OCI-LY1 (cell line): ENCODE measurements at regions not wholly inside any gene's neighbourhood (a gene's known extent, or its start where the extent isn't known, plus 50 kb on each side); places are given as distances from the start of the nearest gene placed in this dataset.

Experiments
- H2AFZ ChIP-seq: fragments of 200-600 bp; sonication (generic), shearing (Covaris generic); 2 replicates; pipeline ENCODE4 v1.6.0; 2014; ENCODE audit warnings: antibody characterized with exemption, mild to moderate bottlenecking, low read length
- H3F3A ChIP-seq: fragments of 200-600 bp; sonication (generic), shearing (Covaris generic); 2 replicates; pipeline ENCODE4 v1.6.0; 2014; ENCODE audit warnings: mild to moderate bottlenecking, antibody characterized with exemption, low read length, moderate library complexity; ENCODE audit not compliant: insufficient read depth
- H3K27ac ChIP-seq: fragments of 200-600 bp; sonication (generic); 2 replicates; pipeline ENCODE4 v1.5.1; 2014; ENCODE audit warnings: low read length, mixed run types, mild to moderate bottlenecking, low read depth; ENCODE audit not compliant: poor library complexity, severe bottlenecking
- H3K27me3 ChIP-seq: fragments of 200-600 bp; sonication (generic); 2 replicates; pipeline ENCODE4 v1.6.0; 2014; ENCODE audit warnings: antibody characterized with exemption, mild to moderate bottlenecking, low read length, moderate library complexity; ENCODE audit not compliant: insufficient read depth
- H3K36me3 ChIP-seq: fragments of 200-600 bp; sonication (generic); 2 replicates; pipeline ENCODE4 v1.6.1; 2014; ENCODE audit warnings: mild to moderate bottlenecking, antibody characterized with exemption, low read length, moderate library complexity, mixed read lengths; ENCODE audit not compliant: insufficient read depth
- H3K4me1 ChIP-seq: fragments of 200-600 bp; sonication (generic); 2 replicates; pipeline ENCODE4 v1.5.1; 2014; ENCODE audit warnings: mild to moderate bottlenecking, low read length, moderate library complexity; ENCODE audit not compliant: insufficient read depth, severe bottlenecking
- H3K4me2 ChIP-seq: fragments of 200-600 bp; sonication (generic), shearing (Covaris generic); 2 replicates; pipeline ENCODE4 v1.6.1; 2014; ENCODE audit warnings: low read length
- H3K4me3 ChIP-seq: fragments of 200-600 bp; sonication (generic); 2 replicates; pipeline ENCODE4 v1.5.1; 2014; ENCODE audit warnings: low read length, low read depth, mild to moderate bottlenecking, mixed read lengths; ENCODE audit not compliant: poor library complexity, severe bottlenecking
- H3K79me2 ChIP-seq: fragments of 200-600 bp; shearing (Covaris generic); 2 replicates; pipeline ENCODE4 v1.6.1; 2016; ENCODE audit warnings: mixed run types, low read length, mixed read lengths; ENCODE audit not compliant: insufficient read depth
- H3K9ac ChIP-seq: fragments of 200-600 bp; sonication (generic), shearing (Covaris generic); 2 replicates; pipeline ENCODE4 v1.6.1; 2014; ENCODE audit warnings: mild to moderate bottlenecking, low read length, mixed read lengths
- H3K9me2 ChIP-seq: fragments of 200-600 bp; sonication (generic), shearing (Covaris generic); 2 replicates; pipeline ENCODE4 v1.6.1; 2014; ENCODE audit warnings: low read depth, mild to moderate bottlenecking, low read length, mixed read lengths
- H3K9me3 ChIP-seq: fragments of 200-600 bp; shearing (Covaris generic); 2 replicates; pipeline ENCODE4 v1.6.1; 2014; ENCODE audit warnings: low read length, mixed read lengths
- H4K20me1 ChIP-seq: fragments of 200-600 bp; sonication (generic), shearing (Covaris generic); 2 replicates; pipeline ENCODE4 v1.6.0; 2016; ENCODE audit warnings: mild to moderate bottlenecking, low read length; ENCODE audit not compliant: insufficient read depth
- CTCF ChIP-seq: fragments of 200-600 bp; sonication (generic), shearing (Covaris generic); IDR thresholded peaks from 2 replicates; pipeline ENCODE4 v1.5.1; 2017; ENCODE audit warnings: mild to moderate bottlenecking, antibody characterized with exemption, low read length, moderate library complexity, mixed read lengths
- EZH2 ChIP-seq: fragments of 200-600 bp; sonication (generic), shearing (Covaris generic); IDR thresholded peaks from 2 replicates; pipeline ENCODE4 v1.8.0; 2017; ENCODE audit warnings: borderline replicate concordance, mixed run types, mild to moderate bottlenecking, antibody characterized with exemption, low read length, moderate library complexity, mixed read lengths

- Histone ChIP-seq H3K27me3 (no peaks in the 10 kb centered on the region), H3K9ac (no peak overlapping the region), H3K9me2 (no peaks in the 10 kb centered on the region), H3K36me3 (no peaks in the 10 kb centered on the region), H3K4me3 (no peak overlapping the region), H2AFZ (no peak overlapping the region), H3K4me1 (no peaks in the 10 kb centered on the region), H3K9me3 (no peaks in the 10 kb centered on the region), H3K27ac (no peak overlapping the region), H3K79me2 (no peaks in the 10 kb centered on the region), H3F3A (no peaks in the 10 kb centered on the region), H3K4me2 (no peak overlapping the region), H4K20me1 (no peaks in the 10 kb centered on the region)
- TF ChIP-seq EZH2 (no peak), CTCF (no peak)
These were observed 85.2 kb upstream of the ZP4 start for GRCh38 chr1:237975903-237976302.

GRCh38 chr1:237975376-237975775, 84.7 kb upstream of the ZP4 start:
- Histone ChIP-seq H3K4me2 (no peak overlapping the region), H3K9me3 (no peaks in the 10 kb centered on the region), H3K4me3 (no peak overlapping the region), H3K79me2 (no peaks in the 10 kb centered on the region), H3K4me1 (no peaks in the 10 kb centered on the region), H3K9me2 (no peaks in the 10 kb centered on the region), H3F3A (no peaks in the 10 kb centered on the region), H2AFZ (no peak overlapping the region), H3K27me3 (no peaks in the 10 kb centered on the region), H3K9ac (no peak overlapping the region), H4K20me1 (no peaks in the 10 kb centered on the region), H3K36me3 (no peaks in the 10 kb centered on the region), H3K27ac (no peak overlapping the region)
- TF ChIP-seq EZH2 (no peak), CTCF (no peak)

- no peaks in the 10 kb centered on the region for H3K79me2 ChIP-seq
- TF ChIP-seq CTCF (no peak), EZH2 (no peak)
- H3K4me1 ChIP-seq, result no peaks in the 10 kb centered on the region
- H3K36me3 ChIP-seq, result no peaks in the 10 kb centered on the region
- no peaks in the 10 kb centered on the region for H3K27me3 ChIP-seq
- H3K4me3 ChIP-seq, result no peak overlapping the region
- no peak overlapping the region for H3K4me2 ChIP-seq
- H4K20me1 ChIP-seq, result no peaks in the 10 kb centered on the region
- no peaks in the 10 kb centered on the region for H3F3A ChIP-seq
- no peak overlapping the region for H3K27ac ChIP-seq
- H3K9ac ChIP-seq, result no peak overlapping the region
- H2AFZ ChIP-seq, result no peak overlapping the region
- H3K9me2 ChIP-seq, result no peaks in the 10 kb centered on the region
- H3K9me3 ChIP-seq, result no peaks in the 10 kb centered on the region
These were observed 81.5 kb upstream of the ZP4 start for GRCh38 chr1:237972186-237972585.
